Activated CD8-positive, alpha-beta T cell treated with anti-CD3 and anti-CD28 coated beads for 36 hours (primary cell): ENCODE measurements at regions not wholly inside any gene's neighbourhood (a gene's known extent, or its start where the extent isn't known, plus 50 kb on each side); places are given as distances from the start of the nearest gene placed in this dataset.

ENCODE experiments used
- ATAC-seq: fragments of 200-7000 bp; cut with Tn5 transposase; one replicate; pipeline ENCODE4 v1.10.0; 2021; ENCODE audit warnings: mild to moderate bottlenecking, moderate library complexity
- CTCF ChIA-PET: fragments of 350-600 bp; sonication (Branson Sonifier 250); formaldehyde crosslinking; loops from one replicate; lab custom pipeline; 2021; ENCODE audit warnings: antibody characterized with exemption; lab: Charles Lee
- POLR2A ChIA-PET: fragments of 350-600 bp; sonication (Branson Sonifier 250); formaldehyde crosslinking; loops from one replicate; lab custom pipeline; 2021; ENCODE audit warnings: antibody characterized with exemption; lab: Charles Lee
- DNase-seq: peaks from one replicate; pipeline ENCODE4 v3.0.0-alpha.2; 2020
- H3K27ac Mint-ChIP-seq: one replicate; pipeline ENCODE4 v1.8.0; 2021; ENCODE audit warnings: mild to moderate bottlenecking, mixed read lengths
- H3K27me3 Mint-ChIP-seq: one replicate; pipeline ENCODE4 v1.8.0; 2021; ENCODE audit warnings: mixed read lengths
- H3K36me3 Mint-ChIP-seq: one replicate; pipeline ENCODE4 v1.8.0; 2021; ENCODE audit warnings: low read depth, mixed read lengths
- H3K4me1 Mint-ChIP-seq: one replicate; pipeline ENCODE4 v1.8.0; 2021; ENCODE audit warnings: low read depth, mixed read lengths
- H3K4me3 Mint-ChIP-seq: one replicate; pipeline ENCODE4 v1.8.0; 2021; ENCODE audit warnings: mild to moderate bottlenecking, moderate library complexity, mixed read lengths
- H3K9me3 Mint-ChIP-seq: one replicate; pipeline ENCODE4 v1.8.0; 2021; ENCODE audit warnings: mixed read lengths
- CTCF ChIP-seq: fragments of 200-600 bp; IDR thresholded peaks from one replicate; pipeline ENCODE4 v1.8.0; 2022; ENCODE audit warnings: antibody characterized with exemption, mild to moderate bottlenecking
- intact Hi-C: fragments of 100-400 bp; cut with micrococcal nuclease; formaldehyde crosslinking; loops from one replicate; pipeline ENCODE4 v1.10.0; 2022

- Mint-ChIP-seq H3K4me1 (peaks cover 10% of the 10 kb centered on the region), H3K9me3 (no peaks in the 10 kb centered on the region), H3K27ac (no peak overlapping the region), H3K36me3 (no peaks in the 10 kb centered on the region), H3K27me3 (peaks cover 11% of the 10 kb centered on the region), H3K4me3 (no peak overlapping the region)
- DNase-seq (no peak), ATAC-seq (no peak)
- no peak for TF ChIP-seq CTCF
- intact Hi-C loops = no loop called here
- ChIA-PET CTCF (interaction anchor here (1.2 kb wide), 1 partner anchor 80 kb away, joined by 4 read pairs; no protein-coding TSS in a partner anchor), POLR2A (no interaction called here)
Observed at GRCh38 chr1:117678246-117678977, 72.6 kb downstream of the TENT5C start.

- no peak for TF ChIP-seq CTCF
- ATAC-seq (no peak), DNase-seq (no peak)
- Mint-ChIP-seq H3K4me3 (no peak overlapping the region), H3K9me3 (no peaks in the 10 kb centered on the region), H3K27ac (no peak overlapping the region), H3K4me1 (peaks cover 2% of the 10 kb centered on the region), H3K27me3 (peaks cover 7% of the 10 kb centered on the region), H3K36me3 (no peaks in the 10 kb centered on the region)
- POLR2A ChIA-PET = no interaction called here
- intact Hi-C loops = no loop called here
- CTCF ChIA-PET = no interaction called here
Observed at GRCh38 chr1:117679299-117679698, 73.5 kb downstream of the TENT5C start.

DNA sequence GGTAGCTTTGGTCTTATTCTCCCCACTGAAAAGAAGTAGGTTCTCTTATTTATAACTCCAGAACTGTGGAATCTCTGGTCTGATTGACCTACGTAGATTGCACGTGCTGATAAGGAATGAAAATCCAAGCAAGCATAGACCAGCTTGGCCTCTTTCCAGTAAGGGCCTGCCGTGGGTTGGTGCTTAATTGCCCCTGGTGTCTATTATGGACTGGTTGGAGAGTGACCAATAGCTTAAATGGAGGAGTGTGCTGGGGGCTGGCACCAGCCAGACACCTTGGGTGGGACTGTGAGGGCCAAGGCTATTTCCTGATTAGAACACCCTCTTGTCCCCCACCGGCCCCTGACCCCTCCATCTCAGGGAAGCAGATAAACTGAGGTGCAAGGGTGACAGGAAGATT, 74.0 kb downstream of the TENT5C start:
- peaks cover 3% of the 10 kb centered on the region for H3K27me3 Mint-ChIP-seq
- no peaks in the 10 kb centered on the region for H3K9me3 Mint-ChIP-seq
- POLR2A ChIA-PET = interaction anchor here (0.5 kb wide), 1 partner anchor 692 kb away, joined by 3 read pairs; no protein-coding TSS in a partner anchor
- intact Hi-C loops = no loop called here
- ATAC-seq (no peak), DNase-seq (no peak)
- H3K4me3 Mint-ChIP-seq = no peak overlapping the region
- no peaks in the 10 kb centered on the region for H3K36me3 Mint-ChIP-seq
- no peaks in the 10 kb centered on the region for H3K4me1 Mint-ChIP-seq
- TF ChIP-seq CTCF = no peak
- CTCF ChIA-PET = interaction anchor here (1.1 kb wide), 1 partner anchor 79 kb away, joined by 4 read pairs; no protein-coding TSS in a partner anchor
- H3K27ac Mint-ChIP-seq = no peak overlapping the region

DNA sequence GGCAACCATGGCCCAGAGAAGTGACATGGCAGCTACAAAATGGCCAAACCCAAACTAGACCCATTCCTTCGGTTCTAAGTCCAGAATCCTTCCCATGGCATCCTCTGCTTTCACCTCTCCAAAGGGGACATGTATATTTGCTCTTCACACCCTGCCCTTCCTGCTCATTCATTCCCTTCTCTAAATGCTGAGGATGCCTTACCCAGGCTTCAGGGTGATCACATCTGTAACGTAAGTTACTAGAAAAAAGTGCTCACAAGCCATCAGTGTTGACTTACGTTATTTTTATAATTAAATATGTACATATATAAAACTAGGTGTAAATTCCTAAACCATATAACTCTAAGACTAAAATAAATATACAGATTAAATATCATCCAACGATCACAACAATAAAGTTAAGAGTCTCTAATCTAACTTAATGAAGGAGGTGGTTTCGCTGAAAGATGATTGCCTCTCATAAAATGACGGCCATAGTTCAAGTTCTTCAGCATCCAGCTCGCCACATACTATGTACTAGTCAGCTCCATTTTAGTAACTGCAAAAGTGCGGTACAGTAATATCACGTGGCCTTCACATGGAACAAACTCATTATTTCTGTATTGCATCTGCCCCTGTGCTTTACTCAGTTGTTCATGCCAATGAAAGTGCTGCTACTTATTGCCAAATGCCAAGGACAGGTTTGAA, 74.6 kb downstream of the TENT5C start:
- no peak overlapping the region for H3K4me3 Mint-ChIP-seq
- no peak for ATAC-seq
- POLR2A ChIA-PET = interaction anchor here (0.5 kb wide), 1 partner anchor 692 kb away, joined by 3 read pairs; no protein-coding TSS in a partner anchor
- intact Hi-C loops = no loop called here
- no peaks in the 10 kb centered on the region for H3K36me3 Mint-ChIP-seq
- H3K27me3 Mint-ChIP-seq = peaks cover 3% of the 10 kb centered on the region
- no peak for TF ChIP-seq CTCF
- no peak for DNase-seq
- CTCF ChIA-PET = interaction anchor here (1.1 to 3.1 kb wide), 4 partner anchors 14 to 145 kb away, joined by 3 to 10 read pairs (median 6); no protein-coding TSS in a partner anchor
- no peaks in the 10 kb centered on the region for H3K4me1 Mint-ChIP-seq
- no peak overlapping the region for H3K27ac Mint-ChIP-seq
- no peaks in the 10 kb centered on the region for H3K9me3 Mint-ChIP-seq
